ENCODE measurements at regions not wholly inside any gene's neighbourhood (a gene's known extent, or its start where the extent isn't known, plus 50 kb on each side); places are given as distances from the start of the nearest gene placed in this dataset.

DNA sequence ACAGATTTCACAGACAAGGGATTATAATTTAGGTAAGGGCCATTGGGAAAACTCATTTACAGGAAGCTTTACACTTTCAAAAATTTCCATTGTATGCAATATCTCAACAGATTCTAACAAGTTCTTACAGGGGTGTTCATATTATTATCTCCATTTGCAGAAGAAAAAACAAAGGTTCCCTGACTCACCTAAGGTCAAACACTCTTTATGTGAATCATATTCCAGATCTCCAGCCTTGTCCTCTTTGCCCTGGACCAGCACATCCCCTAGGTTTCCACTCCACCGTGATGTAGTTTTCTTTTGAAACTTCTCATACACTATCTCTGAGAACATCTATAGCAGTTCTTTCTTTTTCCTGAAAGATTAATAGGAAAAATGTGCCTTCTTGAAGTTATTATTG, 96.4 kb upstream of the HS3ST1 start:
- no peak for ATAC-seq
- DNase-seq (ENCODE audit: low spot score), result no peak

GRCh38 chr4:11518754-11519153, 90.1 kb upstream of the HS3ST1 start:
- no peak for DNase-seq (ENCODE audit: low spot score)
- no peak for ATAC-seq

- no peak for ATAC-seq
Measured at GRCh38 chr4:11514779-11515419, 86.2 kb upstream of the HS3ST1 start.

DNA sequence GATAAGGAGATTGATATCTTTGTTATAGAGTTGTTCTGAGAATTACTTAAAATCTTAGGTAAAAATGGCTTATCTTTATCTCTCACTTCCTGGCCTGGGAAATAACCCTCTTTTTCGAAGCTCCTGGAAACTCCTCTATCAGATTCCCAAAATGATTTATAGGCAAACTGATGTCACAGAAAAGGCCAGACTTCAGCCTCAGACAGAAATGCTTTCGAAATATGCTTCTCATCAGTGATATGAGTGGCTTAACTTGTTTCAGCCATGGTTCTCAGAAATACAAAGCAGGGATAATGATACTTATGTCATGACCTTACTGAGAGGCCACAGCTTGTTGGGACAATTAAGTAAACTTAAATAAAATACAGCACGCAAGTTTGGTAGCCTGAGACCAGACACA, 85.3 kb upstream of the HS3ST1 start:
- ATAC-seq, result no peak
- DNase-seq (ENCODE audit: low spot score), result no peak

More at GRCh38 chr4:11514779-11515419, 86.2 kb upstream of the HS3ST1 start:
- no peak for DNase-seq (ENCODE audit: low spot score)

- no peak for DNase-seq (ENCODE audit: low spot score)
Measured at GRCh38 chr4:11512871-11513270, 84.2 kb upstream of the HS3ST1 start.

GRCh38 chr4:11511321-11511720, 82.6 kb upstream of the HS3ST1 start:
- no peak for DNase-seq (ENCODE audit: low spot score)
- no peak for ATAC-seq

More at GRCh38 chr4:11512871-11513270, 84.2 kb upstream of the HS3ST1 start:
- ATAC-seq, result no peak

- no peak for ATAC-seq
- no peak for DNase-seq (ENCODE audit: low spot score)
Measured at GRCh38 chr4:11507920-11508319, 79.2 kb upstream of the HS3ST1 start.

- ATAC-seq (no peak), DNase-seq (ENCODE audit: low spot score) (no peak)
Measured at GRCh38 chr4:11506194-11506593, 77.5 kb upstream of the HS3ST1 start.

DNA sequence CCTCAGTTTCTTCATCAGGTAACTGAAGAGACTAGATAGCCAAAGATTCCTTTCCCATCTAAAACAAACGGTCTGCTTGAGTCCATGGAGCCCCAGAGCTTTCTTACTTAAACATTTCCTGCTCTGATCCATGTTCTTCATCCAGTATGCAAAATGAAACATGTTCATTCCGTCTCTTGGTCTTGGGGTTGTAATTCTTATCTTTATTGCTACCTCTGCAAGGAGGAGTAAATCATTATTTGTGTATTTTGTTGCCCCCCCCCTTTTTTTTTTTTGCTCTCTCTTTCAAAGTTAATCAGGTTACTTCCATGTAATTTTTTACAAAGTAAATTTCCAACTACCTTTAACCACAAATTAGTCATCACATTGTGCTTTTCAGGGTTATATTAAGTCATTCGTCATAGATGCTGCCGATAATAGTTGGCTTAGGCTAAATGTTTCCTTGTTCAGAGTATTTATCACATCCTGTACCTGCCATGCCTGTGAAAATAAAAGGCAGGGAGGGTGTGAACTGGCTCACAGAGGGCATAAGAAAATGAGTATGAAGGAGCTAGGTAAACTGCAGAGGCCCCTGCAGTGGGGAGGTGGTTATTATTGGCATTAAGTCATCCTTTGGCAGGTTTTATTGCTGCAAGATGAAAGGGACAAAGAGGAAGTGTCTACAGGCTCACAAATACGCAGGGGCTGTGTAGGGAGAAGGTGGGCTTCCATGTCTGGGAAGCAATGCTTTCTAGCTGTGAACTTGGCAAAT, 76.7 kb upstream of the HS3ST1 start:
- no peak for ATAC-seq

GRCh38 chr4:11503166-11503565, 74.5 kb upstream of the HS3ST1 start:
- peak; percentile 54 for ATAC-seq

More for the DNA sequence above, 76.7 kb upstream of the HS3ST1 start:
- DNase-seq (ENCODE audit: low spot score), result no peak

GRCh38 chr4:11497972-11498371, 69.3 kb upstream of the HS3ST1 start:
- no peak for ATAC-seq
- DNase-seq (ENCODE audit: low spot score), result no peak

More at GRCh38 chr4:11503166-11503565, 74.5 kb upstream of the HS3ST1 start:
- DNase-seq (ENCODE audit: low spot score), result peak; percentile 46

DNA sequence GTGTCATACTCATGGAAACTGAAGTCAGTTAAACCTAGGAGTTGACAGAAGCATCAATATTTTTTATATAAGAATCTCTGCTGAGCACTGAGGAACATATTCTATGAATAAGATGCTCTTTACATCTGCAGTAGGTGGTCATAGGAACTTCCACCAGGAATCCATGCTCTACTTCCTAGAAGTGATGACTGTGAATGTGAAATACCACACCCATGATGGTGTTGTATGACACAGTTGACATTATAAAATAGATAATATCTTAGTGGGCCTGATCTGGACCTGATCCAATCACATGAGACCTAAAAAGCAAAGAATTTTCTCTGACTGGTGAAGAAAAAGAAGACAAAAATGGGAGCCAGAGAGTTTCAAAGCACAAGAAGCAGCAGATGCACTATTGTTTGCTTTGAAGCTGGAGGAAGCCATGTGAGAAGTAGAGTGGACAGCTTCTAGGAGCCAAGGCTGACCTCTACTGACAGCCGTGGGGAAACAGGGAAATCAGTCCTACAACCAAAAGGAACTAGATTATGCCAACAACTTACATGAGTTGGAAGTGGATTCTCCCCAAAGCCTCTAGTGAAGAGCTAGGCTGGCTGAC, 68.6 kb upstream of the HS3ST1 start:
- DNase-seq (ENCODE audit: low spot score), result no peak
- ATAC-seq, result no peak

DNA sequence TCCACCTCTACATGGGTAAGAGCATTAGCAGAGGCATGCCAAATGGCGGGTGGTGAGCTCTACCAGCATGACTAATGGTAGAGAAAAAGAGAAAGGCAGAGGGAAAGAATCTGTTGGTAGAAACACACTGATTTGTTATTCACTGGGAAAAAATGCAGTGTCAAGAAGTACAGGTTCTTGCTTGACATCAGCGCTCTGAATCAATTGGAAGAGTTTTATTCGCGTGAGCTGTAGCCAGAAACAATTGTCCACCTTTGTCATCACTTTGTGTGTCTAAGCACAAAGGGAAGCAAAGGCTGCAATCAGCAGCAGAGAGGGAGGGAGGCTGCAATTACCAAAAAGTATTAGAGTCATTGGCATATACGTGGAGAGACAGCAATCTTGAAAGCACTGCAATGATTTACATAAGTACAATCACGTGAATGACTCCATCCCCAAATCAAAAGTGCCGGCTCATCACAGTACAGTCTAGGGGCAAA, 67.7 kb upstream of the HS3ST1 start:
- DNase-seq (ENCODE audit: low spot score) (no peak), ATAC-seq (no peak)

DNA sequence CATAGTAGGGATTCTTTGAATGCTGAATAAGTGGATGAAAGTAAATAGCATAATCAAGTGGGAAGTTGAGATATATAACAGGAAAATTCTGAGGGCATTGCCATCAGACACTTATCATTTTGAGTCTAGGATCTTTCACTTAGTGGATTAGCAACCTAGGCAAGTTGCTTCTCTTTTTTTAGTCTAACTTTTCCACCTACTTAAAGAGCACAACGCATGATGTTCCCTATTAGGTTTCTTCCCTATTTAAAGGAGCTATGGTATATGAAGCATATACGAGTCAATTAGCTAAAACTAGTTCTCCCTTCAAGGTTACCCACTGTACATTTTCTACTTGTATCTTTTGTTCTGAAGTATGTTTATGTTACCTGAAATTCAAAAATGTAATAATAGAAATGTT, 67.1 kb upstream of the HS3ST1 start:
- ATAC-seq, result no peak
- no peak for DNase-seq (ENCODE audit: low spot score)

GRCh38 chr4:11495291-11495690, 66.6 kb upstream of the HS3ST1 start:
- DNase-seq (ENCODE audit: low spot score) (no peak), ATAC-seq (no peak)

DNA sequence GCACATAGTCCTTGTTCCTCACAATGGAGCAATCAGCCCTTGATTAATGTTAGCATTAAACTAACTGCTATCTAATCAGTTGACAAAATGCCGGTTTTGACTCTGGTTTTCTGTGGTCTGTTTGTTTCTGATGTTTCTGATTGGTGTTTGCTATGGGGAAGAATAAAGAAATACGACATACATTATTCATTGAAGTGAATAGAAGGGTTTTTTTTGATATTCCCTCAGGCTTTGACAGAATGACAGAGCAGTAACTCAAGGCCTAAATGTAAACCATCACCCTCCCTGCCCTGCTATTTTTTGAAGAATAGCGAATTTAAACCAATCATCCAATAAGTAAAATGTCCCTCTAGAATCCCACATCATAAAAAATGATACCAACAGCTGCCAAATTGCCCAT, 65.5 kb upstream of the HS3ST1 start:
- ATAC-seq (no peak), DNase-seq (ENCODE audit: low spot score) (no peak)

GRCh38 chr4:11489453-11490083, 60.9 kb upstream of the HS3ST1 start:
- ATAC-seq, result peak; percentile 33
- no peak for DNase-seq (ENCODE audit: low spot score)

DNA sequence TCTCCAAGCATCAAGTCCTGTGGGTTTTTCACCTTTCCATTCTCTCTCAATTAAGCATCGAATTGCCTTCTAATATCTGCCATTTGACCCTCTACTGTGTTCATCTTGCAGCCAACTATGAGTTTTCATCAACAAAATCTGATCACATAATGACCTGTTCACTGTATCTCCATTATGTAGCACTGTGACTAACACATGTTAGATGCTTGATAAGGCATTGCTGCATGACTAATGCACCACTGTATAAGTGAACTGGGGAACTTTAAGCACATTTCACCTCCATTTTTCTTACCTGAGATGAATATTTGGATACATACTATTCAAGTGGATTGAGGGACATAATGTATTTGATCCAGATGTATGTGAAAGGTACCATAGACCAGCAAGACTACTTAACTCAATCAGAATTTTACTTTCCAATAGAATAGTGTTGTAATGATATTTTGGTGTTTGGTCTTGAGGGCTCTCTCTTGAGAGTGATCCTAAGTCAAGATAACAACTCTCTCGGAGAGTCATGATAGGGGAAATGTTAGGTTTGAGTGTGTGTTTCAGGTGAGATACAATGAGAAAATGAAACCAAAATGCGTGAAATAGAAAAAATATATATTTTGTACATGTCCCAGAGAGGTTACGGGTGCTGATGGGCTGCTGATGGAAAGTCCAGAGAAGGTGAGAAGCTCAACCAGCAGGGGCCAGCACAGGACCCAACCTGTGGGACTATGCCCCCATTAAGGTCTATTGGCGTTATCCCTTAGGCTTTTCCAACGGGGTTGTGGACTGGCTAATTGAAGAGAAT, 60.2 kb upstream of the HS3ST1 start:
- DNase-seq (ENCODE audit: low spot score), result no peak
- no peak for ATAC-seq

DNA sequence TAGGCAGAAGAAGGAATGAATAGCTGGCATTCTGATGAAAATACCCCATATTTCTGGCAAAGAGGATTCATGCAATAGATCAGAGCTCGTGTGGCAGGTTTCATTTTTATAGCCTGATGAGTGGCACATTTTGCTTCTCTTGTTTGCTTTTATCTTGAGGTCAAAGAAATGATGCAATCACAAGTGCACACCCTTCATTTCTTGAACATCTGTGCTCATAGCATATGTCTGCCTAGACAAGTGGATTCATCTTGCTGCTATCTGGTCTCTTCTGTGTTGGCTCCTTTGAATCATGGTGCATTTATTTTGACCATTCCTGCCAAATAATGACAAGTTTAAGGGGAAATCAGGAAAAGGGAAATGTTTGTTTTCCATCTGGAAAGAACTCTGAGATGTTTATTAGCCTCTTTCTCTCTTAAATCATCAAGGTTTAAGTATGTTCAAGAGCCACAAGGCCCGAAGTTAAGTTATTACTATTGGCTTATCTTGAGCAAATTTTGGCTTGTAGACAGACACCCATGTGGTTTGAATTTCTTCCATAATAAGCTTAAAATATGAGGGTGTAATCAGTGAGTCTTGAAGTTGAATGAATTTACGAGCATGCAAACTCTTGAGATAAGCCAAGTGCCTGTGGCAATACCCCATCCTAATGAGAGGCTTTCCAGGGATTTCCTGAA, 59.3 kb upstream of the HS3ST1 start:
- no peak for DNase-seq (ENCODE audit: low spot score)
- no peak for ATAC-seq

GRCh38 chr4:11487139-11487538, 58.4 kb upstream of the HS3ST1 start:
- DNase-seq (ENCODE audit: low spot score), result no peak
- no peak for ATAC-seq
